ENCODE measurements at regions not wholly inside any gene's neighbourhood (a gene's known extent, or its start where the extent isn't known, plus 50 kb on each side); places are given as distances from the start of the nearest gene placed in this dataset.

- no peaks in the 10 kb centered on the region for H3K9me3 ChIP-seq
- H3K36me3 ChIP-seq = no peaks in the 10 kb centered on the region
- intact Hi-C loops (cut with DNase I) = no loop called here
- no peak for ATAC-seq
- TF ChIP-seq, protein P1, sequence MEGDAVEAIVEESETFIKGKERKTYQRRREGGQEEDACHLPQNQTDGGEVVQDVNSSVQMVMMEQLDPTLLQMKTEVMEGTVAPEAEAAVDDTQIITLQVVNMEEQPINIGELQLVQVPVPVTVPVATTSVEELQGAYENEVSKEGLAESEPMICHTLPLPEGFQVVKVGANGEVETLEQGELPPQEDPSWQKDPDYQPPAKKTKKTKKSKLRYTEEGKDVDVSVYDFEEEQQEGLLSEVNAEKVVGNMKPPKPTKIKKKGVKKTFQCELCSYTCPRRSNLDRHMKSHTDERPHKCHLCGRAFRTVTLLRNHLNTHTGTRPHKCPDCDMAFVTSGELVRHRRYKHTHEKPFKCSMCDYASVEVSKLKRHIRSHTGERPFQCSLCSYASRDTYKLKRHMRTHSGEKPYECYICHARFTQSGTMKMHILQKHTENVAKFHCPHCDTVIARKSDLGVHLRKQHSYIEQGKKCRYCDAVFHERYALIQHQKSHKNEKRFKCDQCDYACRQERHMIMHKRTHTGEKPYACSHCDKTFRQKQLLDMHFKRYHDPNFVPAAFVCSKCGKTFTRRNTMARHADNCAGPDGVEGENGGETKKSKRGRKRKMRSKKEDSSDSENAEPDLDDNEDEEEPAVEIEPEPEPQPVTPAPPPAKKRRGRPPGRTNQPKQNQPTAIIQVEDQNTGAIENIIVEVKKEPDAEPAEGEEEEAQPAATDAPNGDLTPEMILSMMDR (IDR thresholded peaks at IDR 0.05) = no peak
- no peak overlapping the region for H3K4me3 ChIP-seq
- H3K27ac ChIP-seq = no peak overlapping the region
- H3K27me3 ChIP-seq (ENCODE audit: low read depth) = no peaks in the 10 kb centered on the region
- H3K4me1 ChIP-seq = no peaks in the 10 kb centered on the region
- DNase-seq = no peak
Measured at GRCh38 chr2:236334122-236334876, 70.1 kb upstream of the ASB18 start.

DNA sequence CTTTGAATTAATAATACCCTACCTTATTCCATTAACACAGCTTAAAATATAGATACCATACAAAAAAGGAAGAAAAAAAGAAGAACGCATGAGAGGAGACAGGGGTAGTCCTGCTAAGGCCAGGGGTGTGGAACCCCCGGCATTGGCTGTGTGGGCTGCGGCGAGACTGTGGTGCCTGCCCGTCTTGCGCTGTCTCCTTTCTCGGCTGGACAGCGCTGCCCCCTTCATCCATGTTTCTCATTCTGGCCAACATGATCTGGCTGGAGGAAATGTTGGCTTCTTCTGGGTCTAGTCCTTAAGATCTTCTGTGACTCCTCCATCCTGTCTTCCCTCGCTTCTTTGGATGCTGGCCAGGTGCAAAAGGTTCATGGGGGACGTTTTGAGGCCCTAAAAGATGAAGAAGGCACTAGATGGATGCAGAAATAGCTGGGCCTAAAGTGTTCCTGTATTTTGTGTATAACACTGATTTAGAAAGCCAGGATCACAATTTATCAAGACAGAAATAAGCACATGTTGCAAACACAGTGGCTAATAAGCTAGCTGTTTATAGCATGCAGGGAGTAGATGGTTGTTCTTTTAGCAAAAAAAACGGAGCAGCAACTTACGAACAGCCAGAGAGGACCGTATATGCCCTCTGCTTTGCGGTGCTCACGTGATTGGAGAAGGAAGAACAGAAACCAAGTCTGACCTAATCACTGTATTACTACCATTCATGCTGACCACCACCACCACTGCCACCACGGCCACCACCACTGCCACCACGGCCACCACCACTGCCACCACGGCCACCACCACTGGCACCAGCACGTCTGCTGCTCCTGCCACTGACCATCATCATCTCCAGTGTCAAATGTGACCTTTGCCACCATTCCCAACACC is 71.7 kb upstream of the ASB18 start:
- intact Hi-C loops (cut with DNase I) = no loop called here
- Histone ChIP-seq H3K36me3 (no peaks in the 10 kb centered on the region), H3K4me1 (no peaks in the 10 kb centered on the region), H3K27ac (no peak overlapping the region), H3K27me3 (ENCODE audit: low read depth) (no peaks in the 10 kb centered on the region), H3K4me3 (no peak overlapping the region), H3K9me3 (no peaks in the 10 kb centered on the region)
- no peak for ATAC-seq
- TF ChIP-seq, protein P1 (IDR thresholded peaks at IDR 0.05) = no peak
- no peak for DNase-seq

DNA sequence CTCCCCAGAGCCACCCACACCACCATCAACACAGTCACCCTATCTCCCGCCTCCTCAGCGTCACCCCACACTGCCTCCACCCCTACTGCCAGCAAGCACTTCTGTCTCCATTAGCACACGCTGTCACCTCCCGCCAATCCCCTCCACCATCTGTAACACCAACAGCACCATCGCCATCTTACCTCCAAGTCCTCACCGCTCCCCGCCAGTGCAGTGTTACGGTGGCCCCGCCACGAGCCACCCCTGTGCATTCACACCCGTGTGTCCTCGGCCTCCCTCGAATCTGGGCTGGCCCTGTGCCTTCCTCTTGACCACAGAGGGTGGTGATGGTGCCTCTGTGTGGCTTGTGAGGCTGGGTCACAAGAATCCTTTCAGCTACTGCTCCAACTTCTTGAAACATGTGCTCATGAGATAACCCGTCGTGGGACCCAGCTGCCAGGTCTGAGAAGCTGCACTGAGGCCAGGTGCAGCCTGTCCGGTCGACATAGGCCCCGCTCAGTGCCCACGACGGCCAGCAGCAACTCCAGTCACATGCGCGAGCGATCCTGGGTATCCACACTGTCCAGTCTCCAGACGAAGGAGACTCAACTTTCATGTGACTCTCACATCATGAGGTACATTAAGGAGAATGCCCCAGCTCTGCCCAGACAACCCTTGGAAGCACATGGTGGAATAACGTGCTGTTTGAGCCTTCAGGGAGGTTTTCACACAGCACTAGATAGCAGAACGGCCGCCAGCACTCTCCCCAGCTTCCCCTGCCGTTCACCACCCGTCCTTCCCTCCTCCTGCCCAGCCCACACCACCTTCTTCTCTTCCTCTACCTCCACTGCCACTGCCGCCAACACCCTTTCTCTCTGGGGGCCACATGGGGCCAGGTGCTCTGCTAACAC is 72.6 kb upstream of the ASB18 start:
- TF ChIP-seq, protein P1 (IDR thresholded peaks at IDR 0.05) = no peak
- Histone ChIP-seq H3K9me3 (no peaks in the 10 kb centered on the region), H3K27ac (no peak overlapping the region), H3K27me3 (ENCODE audit: low read depth) (no peaks in the 10 kb centered on the region), H3K4me1 (no peaks in the 10 kb centered on the region), H3K4me3 (no peak overlapping the region), H3K36me3 (no peaks in the 10 kb centered on the region)
- ATAC-seq = no peak
- DNase-seq = no peak
- intact Hi-C loops (cut with DNase I) = no loop called here

DNA sequence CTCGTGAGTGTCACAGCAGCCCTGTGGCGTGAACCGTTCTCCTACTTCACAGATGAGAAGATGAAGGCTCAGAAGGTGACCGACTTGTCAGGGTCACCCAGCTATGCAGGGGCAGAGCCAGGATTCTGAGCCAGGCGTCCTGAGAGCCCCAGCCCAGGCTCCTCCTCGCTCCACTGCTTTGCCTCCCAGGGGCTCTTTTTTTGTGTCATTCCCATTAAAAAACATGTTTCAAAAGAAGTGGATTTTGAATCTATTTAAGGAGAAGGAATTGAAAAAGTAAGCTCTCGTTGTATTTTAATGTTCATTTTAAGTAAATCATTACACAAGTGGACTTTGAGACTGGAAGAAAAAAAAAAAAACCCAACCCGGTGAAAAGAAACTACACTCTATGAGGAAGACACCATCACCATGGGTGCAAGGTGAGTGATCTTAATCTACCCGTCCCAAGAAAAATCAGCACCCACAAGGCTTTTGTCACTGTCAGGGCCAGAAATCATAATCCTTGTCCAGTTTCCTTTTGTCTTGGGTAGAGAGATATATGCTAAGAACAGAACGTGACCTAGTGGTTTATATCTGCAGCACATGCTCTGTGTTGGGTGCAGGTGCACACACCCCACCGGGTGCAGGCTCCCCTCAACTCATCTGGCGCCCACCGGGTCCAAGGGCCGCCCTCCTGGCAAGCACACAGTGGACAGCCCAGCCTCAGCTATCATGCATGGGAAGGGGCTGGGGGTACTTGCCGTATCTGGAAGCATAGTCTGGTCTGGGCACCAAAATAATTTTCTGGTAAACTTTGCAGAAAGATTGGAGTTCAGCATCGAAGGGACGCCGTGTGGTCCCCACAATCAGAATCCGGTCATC is 73.5 kb upstream of the ASB18 start:
- intact Hi-C loops (cut with DNase I) = no loop called here
- Histone ChIP-seq H3K9me3 (no peaks in the 10 kb centered on the region), H3K4me3 (no peak overlapping the region), H3K27ac (no peak overlapping the region), H3K36me3 (no peaks in the 10 kb centered on the region), H3K27me3 (ENCODE audit: low read depth) (no peaks in the 10 kb centered on the region), H3K4me1 (no peaks in the 10 kb centered on the region)
- DNase-seq (no peak), ATAC-seq (no peak)
- TF ChIP-seq, protein P1 (IDR thresholded peaks at IDR 0.05) = no peak

Data from lower lobe of right lung (tissue), 2 donors.